HG02973 (cell line): ENCODE measurements at regions not wholly inside any gene's neighbourhood (a gene's known extent, or its start where the extent isn't known, plus 50 kb on each side); places are given as distances from the start of the nearest gene placed in this dataset.

Source experiments
- ATAC-seq: cut with Tn5 transposase; IDR thresholded peaks from one replicate; pipeline ENCODE4 v1.9.1; 2021; ENCODE audit warnings: moderate library complexity; ENCODE audit not compliant: unreplicated experiment

GRCh38 chr1:8267307-8267706, 50.6 kb upstream of the SLC45A1 start:
- ATAC-seq, result no peak

- no peak for ATAC-seq
Observed at GRCh38 chr1:8266436-8267165, 51.3 kb upstream of the SLC45A1 start.

- no peak for ATAC-seq
Observed at GRCh38 chr1:8263791-8264190, 54.1 kb upstream of the SLC45A1 start.

- no peak for ATAC-seq
Observed at GRCh38 chr1:8261398-8261762, 56.5 kb upstream of the SLC45A1 start.

GRCh38 chr1:8259498-8260290, 58.2 kb upstream of the SLC45A1 start:
- ATAC-seq, result no peak

GRCh38 chr1:8257621-8258020, 60.3 kb upstream of the SLC45A1 start:
- ATAC-seq, result no peak

GRCh38 chr1:8256321-8256720, 61.6 kb upstream of the SLC45A1 start:
- ATAC-seq, result no peak

- ATAC-seq, result no peak
Observed at GRCh38 chr1:8255712-8256111, 62.2 kb upstream of the SLC45A1 start.

- no peak for ATAC-seq
Observed at GRCh38 chr1:8252266-8252951, 65.5 kb upstream of the SLC45A1 start.

- no peak for ATAC-seq
Observed at GRCh38 chr1:8251635-8252034, 66.3 kb upstream of the SLC45A1 start.

GRCh38 chr1:8249838-8250237, 68.1 kb upstream of the SLC45A1 start:
- no peak for ATAC-seq

GRCh38 chr1:8247811-8248436, 70.0 kb upstream of the SLC45A1 start:
- no peak for ATAC-seq

GRCh38 chr1:8244304-8244703, 73.6 kb upstream of the SLC45A1 start:
- no peak for ATAC-seq

- no peak for ATAC-seq
Observed at GRCh38 chr1:8242498-8242897, 75.4 kb upstream of the SLC45A1 start.

- no peak for ATAC-seq
Observed at GRCh38 chr1:8241417-8242014, 76.4 kb upstream of the SLC45A1 start.

- no peak for ATAC-seq
Observed at GRCh38 chr1:8239306-8240023, 78.4 kb upstream of the SLC45A1 start.

- no peak for ATAC-seq
Observed at GRCh38 chr1:8239039-8239305, 78.9 kb upstream of the SLC45A1 start.

GRCh38 chr1:8238141-8239038, 79.5 kb upstream of the SLC45A1 start:
- ATAC-seq, result no peak

- no peak for ATAC-seq
Observed at GRCh38 chr1:8232036-8232757, 85.7 kb upstream of the SLC45A1 start.
